Posterior vena cava (tissue), 2 donors: ENCODE measurements at regions not wholly inside any gene's neighbourhood (a gene's known extent, or its start where the extent isn't known, plus 50 kb on each side); places are given as distances from the start of the nearest gene placed in this dataset.
A peak's percentile ranks its signal among the peaks of the same experiment; 100 is the strongest.

Experiments used
- DNase-seq: peaks from one replicate; pipeline ENCODE4 v3.0.0-alpha.2; 2020; ENCODE audit warnings: low spot score
- intact Hi-C, 2 donors: fragments of 100-400 bp; cut with DNase I; formaldehyde crosslinking; loops; one replicate each; pipeline versions ENCODE4 v1.14.1 to v1.14.2; 2022 to 2023
- donor health status: DM: yes; HTN: yes; CAD: no.
- donor health status: DM: yes; HTN: yes; CAD: no.

- DNase-seq: no peak
- intact Hi-C loops: no loop called here
These were observed 50.8 kb upstream of the PPP2R2C start for GRCh38 chr4:6523251-6523650.

GRCh38 chr4:6524436-6524835 lies 50.6 kb upstream of the MAN2B2 start:
- intact Hi-C loops: no loop called here
- DNase-seq: peak; percentile 22
